ENCODE measurements at regions not wholly inside any gene's neighbourhood (a gene's known extent, or its start where the extent isn't known, plus 50 kb on each side); places are given as distances from the start of the nearest gene placed in this dataset.

DNA sequence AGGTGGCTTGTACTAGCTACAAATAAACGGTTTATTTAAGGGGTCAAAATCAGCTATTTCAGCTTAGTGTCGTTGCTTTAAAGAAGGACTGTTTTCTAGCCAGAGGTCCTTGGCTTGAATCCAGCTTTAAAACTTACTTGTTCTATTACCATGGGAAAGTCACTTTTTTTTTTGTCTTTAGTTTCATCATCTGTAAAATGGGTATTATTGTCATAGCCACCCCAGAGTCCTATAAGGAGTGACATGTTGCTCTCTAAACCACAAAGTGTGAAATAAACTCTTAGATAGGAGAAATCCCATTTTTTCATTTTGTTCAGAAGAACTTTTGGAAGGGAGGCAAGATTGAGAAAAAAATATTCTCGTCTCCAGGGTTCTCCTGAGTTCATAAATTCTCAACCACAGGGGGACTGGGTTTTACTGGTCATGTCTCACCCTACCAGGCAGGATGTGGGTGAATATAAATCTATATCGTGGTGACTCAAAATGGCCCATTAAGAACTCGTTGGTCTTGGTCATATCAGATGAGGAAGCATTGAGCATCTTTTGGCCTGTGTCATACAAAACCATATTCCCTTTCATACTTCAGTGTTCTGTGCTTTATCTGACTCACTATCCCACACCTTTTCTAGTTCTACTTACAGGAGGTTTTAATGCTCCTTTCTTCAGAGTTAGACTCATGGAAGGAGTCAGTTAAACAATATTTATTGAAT lies 202.7 kb upstream of the NR3C1 start:
- TF ChIP-seq CTCF (conservative IDR thresholded peaks at IDR 0.05; ENCODE audit: low read depth, low read length) (no peak), EZH2 (IDR thresholded peaks at IDR 0.05; ENCODE audit: borderline replicate concordance, low read depth, low read length, poor library complexity, severe bottlenecking) (no peak)
